ENCODE measurements at regions not wholly inside any gene's neighbourhood (a gene's known extent, or its start where the extent isn't known, plus 50 kb on each side); places are given as distances from the start of the nearest gene placed in this dataset.

DNA sequence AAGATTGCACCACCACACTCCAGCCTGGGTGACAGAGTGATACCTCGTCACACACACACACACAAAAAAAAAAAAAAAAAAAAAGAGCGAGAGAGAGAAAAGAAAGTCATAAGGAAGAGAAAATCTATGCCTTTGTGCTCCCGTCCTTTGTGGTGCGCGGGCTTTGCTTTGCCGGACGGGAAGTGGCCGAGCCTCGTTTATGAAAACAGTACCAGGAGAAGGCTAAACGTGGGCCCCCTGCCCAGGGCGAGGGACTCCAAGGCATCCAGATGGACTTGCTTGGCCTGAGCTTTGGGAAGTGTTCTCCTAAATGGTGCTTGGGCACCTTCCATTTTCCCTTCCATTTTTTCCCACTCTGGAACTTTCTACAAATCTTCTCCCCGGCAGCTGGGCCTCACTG lies 109.3 kb upstream of the LRPAP1 start:
- Histone ChIP-seq H3K9ac (ENCODE audit: extremely low read depth, low read length, poor library complexity, severe bottlenecking) (no peak overlapping the region), H3K27ac (ENCODE audit: low read depth, low read length) (no peak overlapping the region), H3K4me3 (ENCODE audit: low read length) (no peak overlapping the region), H3K36me3 (ENCODE audit: control insufficient read depth, insufficient read depth, low read length) (no peaks in the 10 kb centered on the region), H3K9me3 (ENCODE audit: control insufficient read depth, low read length) (no peaks in the 10 kb centered on the region), H3K27me3 (ENCODE audit: control insufficient read depth, insufficient read depth, low read length, poor library complexity, severe bottlenecking) (no peaks in the 10 kb centered on the region), H3K4me1 (ENCODE audit: control insufficient read depth, insufficient read depth, low read length) (no peaks in the 10 kb centered on the region)
- no peak for DNase-seq
- H3K36me3 Mint-ChIP-seq (ENCODE audit: low read depth) = no peaks in the 10 kb centered on the region
- H3K4me1 Mint-ChIP-seq = no peaks in the 10 kb centered on the region
- H3K27ac Mint-ChIP-seq = no peak overlapping the region
- H3K4me3 Mint-ChIP-seq = no peak overlapping the region
- TF ChIP-seq, protein P1, sequence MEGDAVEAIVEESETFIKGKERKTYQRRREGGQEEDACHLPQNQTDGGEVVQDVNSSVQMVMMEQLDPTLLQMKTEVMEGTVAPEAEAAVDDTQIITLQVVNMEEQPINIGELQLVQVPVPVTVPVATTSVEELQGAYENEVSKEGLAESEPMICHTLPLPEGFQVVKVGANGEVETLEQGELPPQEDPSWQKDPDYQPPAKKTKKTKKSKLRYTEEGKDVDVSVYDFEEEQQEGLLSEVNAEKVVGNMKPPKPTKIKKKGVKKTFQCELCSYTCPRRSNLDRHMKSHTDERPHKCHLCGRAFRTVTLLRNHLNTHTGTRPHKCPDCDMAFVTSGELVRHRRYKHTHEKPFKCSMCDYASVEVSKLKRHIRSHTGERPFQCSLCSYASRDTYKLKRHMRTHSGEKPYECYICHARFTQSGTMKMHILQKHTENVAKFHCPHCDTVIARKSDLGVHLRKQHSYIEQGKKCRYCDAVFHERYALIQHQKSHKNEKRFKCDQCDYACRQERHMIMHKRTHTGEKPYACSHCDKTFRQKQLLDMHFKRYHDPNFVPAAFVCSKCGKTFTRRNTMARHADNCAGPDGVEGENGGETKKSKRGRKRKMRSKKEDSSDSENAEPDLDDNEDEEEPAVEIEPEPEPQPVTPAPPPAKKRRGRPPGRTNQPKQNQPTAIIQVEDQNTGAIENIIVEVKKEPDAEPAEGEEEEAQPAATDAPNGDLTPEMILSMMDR (conservative IDR thresholded peaks at IDR 0.05) = no peak
- peaks cover 1% of the 10 kb centered on the region for H3K9me3 Mint-ChIP-seq
- 93 to 100% methylated on average over 5 to 12 of the region's 12 CpGs for whole genome bisulfite sequencing, 2 experiments (ENCODE audit: insufficient coverage in 1 of 2, insufficient read length in 1 of 2)
- peaks cover 9% of the 10 kb centered on the region for H3K27me3 Mint-ChIP-seq (ENCODE audit: insufficient read depth)

DNA sequence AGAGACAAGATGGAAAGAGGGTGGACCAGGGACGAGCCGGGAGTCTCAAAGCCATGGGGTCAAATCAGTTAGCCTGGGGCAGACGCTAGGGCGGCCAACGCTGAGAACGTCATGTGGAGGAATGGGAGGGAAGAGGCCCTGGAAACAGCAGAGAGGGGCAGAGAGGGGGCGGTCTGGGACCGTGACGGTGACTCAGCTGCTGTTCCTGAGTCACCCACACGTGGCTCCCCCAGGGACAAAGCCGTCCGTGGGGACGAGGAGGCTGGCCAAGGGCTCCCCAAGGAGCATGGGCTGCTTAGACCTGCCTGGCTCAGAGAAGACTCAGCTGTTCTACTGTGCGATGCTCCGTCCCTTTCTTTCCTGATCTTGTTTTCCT lies 108.4 kb upstream of the LRPAP1 start:
- H3K4me3 Mint-ChIP-seq = no peak overlapping the region
- Histone ChIP-seq H3K4me3 (ENCODE audit: low read length) (no peak overlapping the region), H3K27me3 (ENCODE audit: control insufficient read depth, insufficient read depth, low read length, poor library complexity, severe bottlenecking) (no peaks in the 10 kb centered on the region), H3K9me3 (ENCODE audit: control insufficient read depth, low read length) (no peaks in the 10 kb centered on the region), H3K9ac (ENCODE audit: extremely low read depth, low read length, poor library complexity, severe bottlenecking) (no peak overlapping the region), H3K27ac (ENCODE audit: low read depth, low read length) (no peak overlapping the region), H3K36me3 (ENCODE audit: control insufficient read depth, insufficient read depth, low read length) (no peaks in the 10 kb centered on the region), H3K4me1 (ENCODE audit: control insufficient read depth, insufficient read depth, low read length) (no peaks in the 10 kb centered on the region)
- H3K27ac Mint-ChIP-seq = no peak overlapping the region
- H3K9me3 Mint-ChIP-seq = peaks cover 2% of the 10 kb centered on the region
- no peak for DNase-seq
- H3K4me1 Mint-ChIP-seq = no peaks in the 10 kb centered on the region
- WGBS, 2 experiments (ENCODE audit: insufficient coverage in 1 of 2, insufficient read length in 1 of 2) = 66 to 79% methylated on average over 8 to 15 of the region's 15 CpGs
- no peaks in the 10 kb centered on the region for H3K36me3 Mint-ChIP-seq (ENCODE audit: low read depth)
- TF ChIP-seq, protein P1 (conservative IDR thresholded peaks at IDR 0.05) = no peak
- peaks cover 9% of the 10 kb centered on the region for H3K27me3 Mint-ChIP-seq (ENCODE audit: insufficient read depth)

DNA sequence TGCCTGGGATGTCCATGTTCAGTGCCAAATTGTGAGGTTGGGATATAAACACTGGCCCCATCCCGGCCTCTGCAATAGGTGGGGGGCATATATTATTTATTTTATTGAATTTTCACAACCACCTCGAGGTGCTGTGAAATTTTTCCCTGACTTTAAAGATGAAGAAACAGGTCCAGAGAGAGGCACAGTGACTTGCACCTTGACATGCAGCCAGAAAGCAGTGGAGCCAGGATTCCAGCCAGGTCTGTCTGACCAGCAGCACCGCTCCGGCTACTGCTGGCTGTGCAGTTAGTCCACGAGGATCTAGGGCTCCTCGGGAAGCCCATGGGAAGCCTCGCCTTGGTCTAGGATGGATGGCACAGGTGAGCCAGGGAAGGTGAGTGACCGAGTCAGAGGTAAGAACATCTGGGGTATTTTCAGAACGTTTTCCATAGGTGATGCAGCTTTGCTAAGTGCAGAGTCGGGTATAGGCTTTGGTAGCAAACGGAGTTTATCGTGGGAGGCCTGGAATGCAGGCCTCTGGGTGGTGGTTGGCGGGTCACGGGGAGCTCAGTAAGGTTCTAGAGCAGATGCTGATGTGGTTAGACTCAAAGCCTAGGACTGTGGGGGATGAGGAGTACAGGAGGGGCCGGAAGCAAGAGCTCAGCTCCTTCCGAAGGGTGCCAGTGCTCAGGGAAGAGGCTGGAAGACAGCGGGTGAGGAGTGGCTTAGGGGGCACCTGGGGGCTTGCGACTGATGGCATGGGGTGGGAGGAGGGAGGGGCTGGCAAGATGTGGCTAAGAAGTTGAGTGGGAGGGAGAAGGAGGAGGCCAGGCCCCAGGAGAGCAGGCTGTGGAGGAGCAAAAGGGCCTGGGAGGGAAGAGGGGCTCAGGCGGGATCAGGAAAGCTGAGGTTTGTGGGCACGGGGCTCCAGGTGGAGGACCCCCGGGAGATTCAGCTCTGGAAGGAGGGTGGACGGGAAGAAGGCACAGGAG lies 107.7 kb upstream of the LRPAP1 start:
- H3K27ac ChIP-seq (ENCODE audit: low read depth, low read length) = no peak overlapping the region
- Mint-ChIP-seq H3K36me3 (ENCODE audit: low read depth) (no peaks in the 10 kb centered on the region), H3K4me1 (no peaks in the 10 kb centered on the region), H3K27ac (no peak overlapping the region), H3K9me3 (peaks cover 2% of the 10 kb centered on the region), H3K4me3 (no peak overlapping the region), H3K27me3 (ENCODE audit: insufficient read depth) (peaks cover 9% of the 10 kb centered on the region)
- no peaks in the 10 kb centered on the region for H3K4me1 ChIP-seq (ENCODE audit: control insufficient read depth, insufficient read depth, low read length)
- H3K9me3 ChIP-seq (ENCODE audit: control insufficient read depth, low read length) = no peaks in the 10 kb centered on the region
- DNase-seq = no peak
- H3K27me3 ChIP-seq (ENCODE audit: control insufficient read depth, insufficient read depth, low read length, poor library complexity, severe bottlenecking) = no peaks in the 10 kb centered on the region
- TF ChIP-seq, protein P1 (conservative IDR thresholded peaks at IDR 0.05) = no peak
- WGBS, 2 experiments (ENCODE audit: insufficient coverage in 1 of 2, insufficient read length in 1 of 2) = 82 to 86% methylated on average over 12 to 22 of the region's 22 CpGs
- H3K4me3 ChIP-seq (ENCODE audit: low read length) = no peak overlapping the region
- H3K9ac ChIP-seq (ENCODE audit: extremely low read depth, low read length, poor library complexity, severe bottlenecking) = no peak overlapping the region
- no peaks in the 10 kb centered on the region for H3K36me3 ChIP-seq (ENCODE audit: control insufficient read depth, insufficient read depth, low read length)

Measured in endodermal cell (in vitro differentiated cells).